ENCODE measurements at regions not wholly inside any gene's neighbourhood (a gene's known extent, or its start where the extent isn't known, plus 50 kb on each side); places are given as distances from the start of the nearest gene placed in this dataset.

DNA sequence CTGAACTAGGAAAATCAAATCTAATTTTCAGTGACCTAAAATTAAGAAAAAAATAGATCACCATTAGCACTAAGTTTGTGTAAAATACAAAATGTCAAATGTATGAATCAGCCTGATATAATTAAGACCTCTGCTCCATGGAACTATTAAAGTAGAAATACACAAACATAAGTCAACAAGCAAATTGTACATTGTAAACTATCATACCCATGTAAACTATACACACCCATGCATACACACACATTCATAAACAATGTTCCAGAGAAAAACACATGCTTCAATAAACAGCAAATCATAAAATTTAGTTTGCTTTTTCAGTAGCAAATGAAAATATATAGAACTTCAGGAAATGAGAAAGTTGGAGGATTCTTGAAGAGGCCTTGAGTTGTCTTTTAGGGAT is 199.7 kb upstream of the VSTM2A start:
- no peaks in the 10 kb centered on the region for H3K27me3 ChIP-seq (ENCODE audit: control insufficient read depth, insufficient read depth, low read length)
- H3K9me3 ChIP-seq (ENCODE audit: control insufficient read depth, insufficient read depth, low read length): peaks cover 10% of the 10 kb centered on the region; the same call in 1 of the 2 replicates
- H3K14ac ChIP-seq (replicated peaks; ENCODE audit: low read depth, low read length): no peak overlapping the region
- no TSS peak for BruUV-seq (replicated peaks)
- no peak overlapping the region for H2AK9ac ChIP-seq (replicated peaks; ENCODE audit: low read depth, low read length, poor library complexity)
- CTCF ChIA-PET: no interaction called here
- H3K9me1 ChIP-seq (ENCODE audit: insufficient read depth, low read length): no peaks in the 10 kb centered on the region
- H4K91ac ChIP-seq (ENCODE audit: insufficient read depth, low read depth, low read length): no peak overlapping the region
- no peaks in the 10 kb centered on the region for H4K20me1 ChIP-seq (ENCODE audit: insufficient read depth, low read length)
- no peak overlapping the region for H2AK5ac ChIP-seq (ENCODE audit: low read depth, low read length)
- no peak overlapping the region for H3K27ac ChIP-seq (ENCODE audit: insufficient read depth, low read length)
- dilution Hi-C loops (cut with HindIII; ENCODE audit: low sequenced_read_pairs, unreplicated experiment): no loop called here
- H3K4me2 ChIP-seq (ENCODE audit: low read depth, low read length): no peak overlapping the region
- POLR2A ChIA-PET (ENCODE audit: unreplicated experiment): no interaction called here
- intact Hi-C loops (cut with micrococcal nuclease): no loop called here
- no peaks in the 10 kb centered on the region for H3K36me3 ChIP-seq (ENCODE audit: control insufficient read depth, insufficient read depth, low read length)
- H2BK5ac ChIP-seq (ENCODE audit: low read depth, low read length, poor library complexity, severe bottlenecking): no peak overlapping the region
- H3K79me1 ChIP-seq (ENCODE audit: low read depth in 1 of 2, low read length in 2 of 2): no peaks in the 10 kb centered on the region
- no peak overlapping the region for H4K5ac ChIP-seq (ENCODE audit: low read depth, low read length)
- no peak overlapping the region for H3K23ac ChIP-seq (ENCODE audit: low read depth, low read length)
- no peak overlapping the region for H3K56ac ChIP-seq (ENCODE audit: extremely low read depth, insufficient read depth, low read length)
- H2BK120ac ChIP-seq (ENCODE audit: low read depth, low read length): no peak overlapping the region
- H2BK20ac ChIP-seq (ENCODE audit: low read depth, low read length): no peak overlapping the region
- H3K4ac ChIP-seq (ENCODE audit: low read depth, low read length): no peak overlapping the region
- H2AFZ ChIP-seq (replicated peaks; ENCODE audit: low read length, poor library complexity): no peak overlapping the region
- H4K8ac ChIP-seq (ENCODE audit: low read depth in 2 of 2, low read length in 2 of 2): no peak overlapping the region
- in situ Hi-C loops (cut with MboI; ENCODE audit: low sequenced_read_pairs): no loop called here
- no peak overlapping the region for H2BK15ac ChIP-seq (ENCODE audit: low read depth, low read length)
- ATAC-seq (ENCODE audit: low read depth) (no peak), DNase-seq (no peak)
- no peak overlapping the region for H3K18ac ChIP-seq (ENCODE audit: low read depth, low read length)
- no peaks in the 10 kb centered on the region for H3K4me1 ChIP-seq (ENCODE audit: control insufficient read depth, insufficient read depth, low read length)
- H3K4me3 ChIP-seq (ENCODE audit: insufficient read depth, low read depth, low read length): no peak overlapping the region
- no peak overlapping the region for H3K9ac ChIP-seq (ENCODE audit: low read depth, low read length)
- TF ChIP-seq NFE2L2 (IDR thresholded peaks at IDR 0.05; ENCODE audit: low read depth, low read length): no peak
- TF ChIP-seq, protein P1, sequence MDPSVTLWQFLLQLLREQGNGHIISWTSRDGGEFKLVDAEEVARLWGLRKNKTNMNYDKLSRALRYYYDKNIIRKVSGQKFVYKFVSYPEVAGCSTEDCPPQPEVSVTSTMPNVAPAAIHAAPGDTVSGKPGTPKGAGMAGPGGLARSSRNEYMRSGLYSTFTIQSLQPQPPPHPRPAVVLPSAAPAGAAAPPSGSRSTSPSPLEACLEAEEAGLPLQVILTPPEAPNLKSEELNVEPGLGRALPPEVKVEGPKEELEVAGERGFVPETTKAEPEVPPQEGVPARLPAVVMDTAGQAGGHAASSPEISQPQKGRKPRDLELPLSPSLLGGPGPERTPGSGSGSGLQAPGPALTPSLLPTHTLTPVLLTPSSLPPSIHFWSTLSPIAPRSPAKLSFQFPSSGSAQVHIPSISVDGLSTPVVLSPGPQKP (IDR thresholded peaks at IDR 0.05; ENCODE audit: borderline replicate concordance, low read depth, low read length): no peak
- TF ChIP-seq RFX5 (IDR thresholded peaks at IDR 0.05; ENCODE audit: low read depth, low read length): no peak
- TF ChIP-seq MAFK (IDR thresholded peaks at IDR 0.05; ENCODE audit: low read depth, low read length): no peak
- no peak for TF ChIP-seq MXI1 (IDR thresholded peaks at IDR 0.05; ENCODE audit: borderline replicate concordance, low read depth, low read length)
- no peak for TF ChIP-seq SMC3 (IDR thresholded peaks at IDR 0.05; ENCODE audit: low read depth, low read length)
- no peak for TF ChIP-seq BHLHE40 (IDR thresholded peaks at IDR 0.05; ENCODE audit: low read depth, low read length)
- TF ChIP-seq RCOR1 (IDR thresholded peaks at IDR 0.05; ENCODE audit: insufficient replicate concordance, low read length): no peak
- TF ChIP-seq POLR2A (IDR thresholded peaks at IDR 0.05; ENCODE audit: low read depth, low read length): no peak
- TF ChIP-seq FOS (IDR thresholded peaks at IDR 0.05; ENCODE audit: low read depth, low read length): no peak
- TF ChIP-seq MAZ (IDR thresholded peaks at IDR 0.05; ENCODE audit: borderline replicate concordance, low read depth, low read length): no peak
- TF ChIP-seq, protein P2, sequence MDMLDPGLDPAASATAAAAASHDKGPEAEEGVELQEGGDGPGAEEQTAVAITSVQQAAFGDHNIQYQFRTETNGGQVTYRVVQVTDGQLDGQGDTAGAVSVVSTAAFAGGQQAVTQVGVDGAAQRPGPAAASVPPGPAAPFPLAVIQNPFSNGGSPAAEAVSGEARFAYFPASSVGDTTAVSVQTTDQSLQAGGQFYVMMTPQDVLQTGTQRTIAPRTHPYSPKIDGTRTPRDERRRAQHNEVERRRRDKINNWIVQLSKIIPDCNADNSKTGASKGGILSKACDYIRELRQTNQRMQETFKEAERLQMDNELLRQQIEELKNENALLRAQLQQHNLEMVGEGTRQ (IDR thresholded peaks at IDR 0.05; ENCODE audit: low read depth, low read length): no peak
- TF ChIP-seq CHD1 (IDR thresholded peaks at IDR 0.05; ENCODE audit: low read depth, low read length): no peak
